Muscle of leg (tissue), 3 donors: ENCODE measurements at regions not wholly inside any gene's neighbourhood (a gene's known extent, or its start where the extent isn't known, plus 50 kb on each side); places are given as distances from the start of the nearest gene placed in this dataset.

ENCODE experiments used
- DNase-seq: peaks from one replicate; pipeline ENCODE4 v3.0.0; 2013
- H3K27ac ChIP-seq: one replicate; pipeline ENCODE4 v1.5.1; 2013; ENCODE audit warnings: mild to moderate bottlenecking, low read length, control low read depth
- H3K27me3 ChIP-seq: one replicate; pipeline ENCODE4 v1.6.1; 2013; ENCODE audit warnings: low read length; ENCODE audit not compliant: control insufficient read depth, insufficient read depth
- H3K36me3 ChIP-seq: one replicate; pipeline ENCODE4 v1.6.1; 2013; ENCODE audit warnings: low read length; ENCODE audit not compliant: control insufficient read depth, insufficient read depth
- H3K4me1 ChIP-seq: one replicate; pipeline ENCODE4 v1.6.1; 2013; ENCODE audit warnings: low read length; ENCODE audit not compliant: control insufficient read depth, insufficient read depth
- H3K4me3 ChIP-seq: one replicate; pipeline ENCODE4 v1.5.1; 2013; ENCODE audit warnings: low read length, control low read depth
- H3K9me3 ChIP-seq: replicated peaks from 2 replicates; pipeline ENCODE4 v1.6.1; 2013; ENCODE audit warnings: low read depth, low read length; ENCODE audit not compliant: control insufficient read depth
- WGBS: methylation state at CpG from one replicate; pipeline ENCODE4 v1.1.5; 2013; ENCODE audit warnings: missing lambda C conversion rate; ENCODE audit not compliant: insufficient coverage; 5-methylcytosine and 5-hydroxymethylcytosine counted together

- DNase-seq: no peak
- 57% methylated on average over 2 of the region's 7 CpGs for WGBS
- peaks cover 14% of the 10 kb centered on the region for H3K4me1 ChIP-seq
- H3K9me3 ChIP-seq: peaks cover 4% of the 10 kb centered on the region
- no peaks in the 10 kb centered on the region for H3K36me3 ChIP-seq
- no peak overlapping the region for H3K27ac ChIP-seq
- no peaks in the 10 kb centered on the region for H3K27me3 ChIP-seq
- H3K4me3 ChIP-seq: no peak overlapping the region
These were observed 228.8 kb downstream of the SMARCA2 start for GRCh38 chr9:2243666-2244555.

GRCh38 chr9:2247340-2247739 lies 232.2 kb downstream of the SMARCA2 start:
- H3K9me3 ChIP-seq: peaks cover 4% of the 10 kb centered on the region
- no peak for DNase-seq
- H3K27ac ChIP-seq: no peak overlapping the region
- no peak overlapping the region for H3K4me3 ChIP-seq
- H3K36me3 ChIP-seq: no peaks in the 10 kb centered on the region
- no peaks in the 10 kb centered on the region for H3K27me3 ChIP-seq
- H3K4me1 ChIP-seq: peaks cover 5% of the 10 kb centered on the region
- 60% methylated on average over 1 of the region's 6 CpGs for WGBS

- no peak for DNase-seq
- Histone ChIP-seq H3K27ac (no peak overlapping the region), H3K27me3 (no peaks in the 10 kb centered on the region), H3K36me3 (no peaks in the 10 kb centered on the region), H3K9me3 (peaks cover 4% of the 10 kb centered on the region), H3K4me1 (peaks cover 2% of the 10 kb centered on the region), H3K4me3 (no peak overlapping the region)
- WGBS: no CpG with 5 or more reads among the region's 1 CpG
These were observed 233.7 kb downstream of the SMARCA2 start for GRCh38 chr9:2248768-2249265.

- peak overlapping the region; percentile 54 for H3K27ac ChIP-seq
- peaks cover 7% of the 10 kb centered on the region for H3K4me1 ChIP-seq
- H3K27me3 ChIP-seq: no peaks in the 10 kb centered on the region
- no peak overlapping the region for H3K4me3 ChIP-seq
- no peaks in the 10 kb centered on the region for H3K9me3 ChIP-seq
- peak; percentile 57 for DNase-seq
- no peaks in the 10 kb centered on the region for H3K36me3 ChIP-seq
- no CpG with 5 or more reads among the region's 8 CpGs for WGBS
These were observed 238.8 kb downstream of the SMARCA2 start for GRCh38 chr9:2253636-2254580.

GRCh38 chr9:2255128-2255527 lies 240.0 kb downstream of the SMARCA2 start:
- H3K27ac ChIP-seq: no peak overlapping the region
- DNase-seq: no peak
- H3K4me3 ChIP-seq: no peak overlapping the region
- H3K36me3 ChIP-seq: no peaks in the 10 kb centered on the region
- WGBS: 77% methylated on average over 8 of the region's 10 CpGs
- peaks cover 7% of the 10 kb centered on the region for H3K4me1 ChIP-seq
- H3K27me3 ChIP-seq: no peaks in the 10 kb centered on the region
- no peaks in the 10 kb centered on the region for H3K9me3 ChIP-seq

GRCh38 chr9:2257248-2257929 lies 242.2 kb downstream of the SMARCA2 start:
- Histone ChIP-seq H3K4me3 (no peak overlapping the region), H3K9me3 (no peaks in the 10 kb centered on the region), H3K27me3 (no peaks in the 10 kb centered on the region), H3K36me3 (no peaks in the 10 kb centered on the region), H3K27ac (no peak overlapping the region), H3K4me1 (peaks cover 9% of the 10 kb centered on the region)
- 83% methylated on average over 1 of the region's 6 CpGs for WGBS
- DNase-seq: no peak

- H3K27me3 ChIP-seq: no peaks in the 10 kb centered on the region
- H3K27ac ChIP-seq: no peak overlapping the region
- 71% methylated on average over 2 of the region's 3 CpGs for WGBS
- H3K36me3 ChIP-seq: no peaks in the 10 kb centered on the region
- no peaks in the 10 kb centered on the region for H3K9me3 ChIP-seq
- H3K4me1 ChIP-seq: peaks cover 7% of the 10 kb centered on the region
- DNase-seq: no peak
- H3K4me3 ChIP-seq: no peak overlapping the region
These were observed 245.5 kb downstream of the SMARCA2 start for GRCh38 chr9:2260417-2261306.

GRCh38 chr9:2261421-2262103 lies 246.4 kb downstream of the SMARCA2 start:
- H3K9me3 ChIP-seq: no peaks in the 10 kb centered on the region
- no peaks in the 10 kb centered on the region for H3K27me3 ChIP-seq
- peaks cover 7% of the 10 kb centered on the region for H3K4me1 ChIP-seq
- H3K27ac ChIP-seq: no peak overlapping the region
- H3K4me3 ChIP-seq: no peak overlapping the region
- H3K36me3 ChIP-seq: no peaks in the 10 kb centered on the region
- no CpG with 5 or more reads among the region's 4 CpGs for WGBS
- no peak for DNase-seq
